LNCaP clone FGC (cell line): ENCODE measurements at regions not wholly inside any gene's neighbourhood (a gene's known extent, or its start where the extent isn't known, plus 50 kb on each side); places are given as distances from the start of the nearest gene placed in this dataset.

Experiments used
- DNase-seq: peaks from one replicate; pipeline ENCODE4 v3.0.0-alpha.2; 2011; ENCODE audit warnings: low read depth
- H3K4me3 ChIP-seq: 2 replicates; pipeline ENCODE4 v1.5.1; 2011; ENCODE audit warnings: mild to moderate bottlenecking, low read depth, low read length, control low read depth
- TF ChIP-seq, protein P1 (sequence below): IDR thresholded peaks from 2 replicates; pipeline ENCODE4 v1.5.1; 2012; ENCODE audit warnings: mild to moderate bottlenecking; ENCODE audit not compliant: control insufficient read depth, insufficient read depth; ENCODE audit errors: extremely low read depth

GRCh38 chr5:176171171-176171760, 67.0 kb upstream of the SIMC1 start:
- TF ChIP-seq, protein P1, sequence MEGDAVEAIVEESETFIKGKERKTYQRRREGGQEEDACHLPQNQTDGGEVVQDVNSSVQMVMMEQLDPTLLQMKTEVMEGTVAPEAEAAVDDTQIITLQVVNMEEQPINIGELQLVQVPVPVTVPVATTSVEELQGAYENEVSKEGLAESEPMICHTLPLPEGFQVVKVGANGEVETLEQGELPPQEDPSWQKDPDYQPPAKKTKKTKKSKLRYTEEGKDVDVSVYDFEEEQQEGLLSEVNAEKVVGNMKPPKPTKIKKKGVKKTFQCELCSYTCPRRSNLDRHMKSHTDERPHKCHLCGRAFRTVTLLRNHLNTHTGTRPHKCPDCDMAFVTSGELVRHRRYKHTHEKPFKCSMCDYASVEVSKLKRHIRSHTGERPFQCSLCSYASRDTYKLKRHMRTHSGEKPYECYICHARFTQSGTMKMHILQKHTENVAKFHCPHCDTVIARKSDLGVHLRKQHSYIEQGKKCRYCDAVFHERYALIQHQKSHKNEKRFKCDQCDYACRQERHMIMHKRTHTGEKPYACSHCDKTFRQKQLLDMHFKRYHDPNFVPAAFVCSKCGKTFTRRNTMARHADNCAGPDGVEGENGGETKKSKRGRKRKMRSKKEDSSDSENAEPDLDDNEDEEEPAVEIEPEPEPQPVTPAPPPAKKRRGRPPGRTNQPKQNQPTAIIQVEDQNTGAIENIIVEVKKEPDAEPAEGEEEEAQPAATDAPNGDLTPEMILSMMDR, result no peak
- no peak for DNase-seq
- H3K4me3 ChIP-seq, result no peak overlapping the region

GRCh38 chr5:176172246-176172645, 66.0 kb upstream of the SIMC1 start:
- DNase-seq, result no peak
- TF ChIP-seq, protein P1, result no peak

DNA sequence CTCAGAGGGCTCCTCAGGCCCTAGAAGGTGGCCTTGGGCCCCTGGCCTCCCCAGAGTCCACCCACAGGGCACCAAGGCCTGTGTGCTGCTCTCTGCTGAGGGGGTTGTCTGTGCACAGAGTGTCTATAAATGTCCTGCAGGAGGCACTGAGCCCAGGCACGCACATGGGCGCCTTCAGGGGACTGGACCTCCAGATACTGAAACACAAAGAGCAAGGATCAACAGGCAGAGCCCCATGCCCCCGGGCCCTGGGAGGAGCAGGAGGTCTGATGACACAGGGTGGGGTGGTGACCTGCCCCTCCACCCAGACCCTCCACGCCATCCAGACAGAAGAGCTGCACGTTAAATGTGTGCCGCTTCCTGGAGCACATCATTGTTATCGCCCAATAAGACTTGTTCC, 64.6 kb upstream of the SIMC1 start:
- DNase-seq, result no peak
- TF ChIP-seq, protein P1, result no peak
- H3K4me3 ChIP-seq, result no peak overlapping the region

More at GRCh38 chr5:176172246-176172645, 66.0 kb upstream of the SIMC1 start:
- H3K4me3 ChIP-seq, result no peak overlapping the region

DNA sequence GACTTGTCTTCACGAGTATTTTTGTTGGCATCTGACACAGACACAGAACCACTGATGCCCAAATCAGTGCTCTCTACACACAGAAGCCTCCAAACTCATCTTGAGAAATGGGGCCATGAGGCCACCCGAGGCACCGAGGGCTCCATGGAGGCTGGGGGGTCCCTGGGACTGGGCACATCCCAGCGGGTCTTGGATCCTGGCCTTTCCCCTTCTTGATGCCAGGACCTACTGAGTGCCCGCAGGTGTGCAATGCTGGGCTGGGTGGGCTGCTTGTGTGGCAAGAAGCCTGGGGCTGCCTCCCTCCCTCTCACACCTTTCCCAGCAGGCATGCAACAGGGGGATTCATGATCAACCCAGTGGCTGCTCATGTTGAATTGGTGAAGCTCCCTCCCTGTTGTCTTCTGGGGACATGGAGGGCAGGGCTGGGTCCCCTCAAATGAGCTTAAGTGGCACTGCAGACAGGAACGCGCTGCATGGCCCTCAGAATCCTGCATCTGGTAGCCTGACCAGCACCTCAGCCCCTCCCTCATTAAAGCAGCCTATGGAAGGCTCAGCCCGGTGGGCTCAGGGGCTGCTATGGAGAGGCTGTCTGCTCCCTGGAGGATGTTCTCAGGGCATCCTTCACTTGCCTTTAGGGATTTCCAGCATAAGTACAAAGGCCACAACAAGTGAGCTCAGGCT, 63.7 kb upstream of the SIMC1 start:
- DNase-seq, result no peak
- TF ChIP-seq, protein P1, result no peak

DNA sequence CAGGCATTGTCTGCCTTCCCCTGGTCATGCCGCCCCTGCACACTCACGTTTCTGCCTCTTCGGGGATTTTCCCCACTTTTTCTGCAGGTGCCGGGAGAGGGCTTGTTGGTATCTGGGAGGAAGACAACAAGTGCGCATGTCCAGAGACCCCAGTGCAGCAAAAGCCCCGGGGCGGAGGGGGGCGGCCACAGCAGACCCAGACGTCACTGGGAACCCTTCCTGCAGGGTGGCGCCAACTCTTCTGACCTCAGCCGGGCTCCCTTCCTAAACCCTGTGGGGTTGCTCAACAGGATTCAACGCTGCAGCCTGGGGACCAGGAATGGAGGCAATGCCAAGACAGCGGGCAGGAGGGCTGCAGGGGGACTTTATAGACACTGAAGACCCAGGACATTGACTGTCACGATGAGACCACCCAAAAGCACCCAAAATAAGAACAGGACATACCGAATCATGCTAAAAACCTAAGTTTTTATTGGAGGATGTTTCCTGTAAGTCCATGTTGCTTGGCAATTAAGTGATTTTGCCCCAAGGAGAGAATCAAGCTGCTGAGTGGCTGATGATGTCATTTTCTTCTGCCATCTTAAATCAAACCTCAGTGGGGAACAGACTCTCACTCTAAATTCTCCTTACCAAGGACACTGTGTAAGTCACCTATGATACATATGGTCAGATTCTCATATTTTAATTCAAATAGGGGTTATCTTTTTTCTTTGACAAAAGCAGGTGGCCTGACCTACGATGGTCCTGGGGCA, 62.9 kb upstream of the SIMC1 start:
- DNase-seq, result no peak
- H3K4me3 ChIP-seq, result no peak overlapping the region
- TF ChIP-seq, protein P1, result no peak

More for the DNA sequence above, 63.7 kb upstream of the SIMC1 start:
- no peak overlapping the region for H3K4me3 ChIP-seq

DNA sequence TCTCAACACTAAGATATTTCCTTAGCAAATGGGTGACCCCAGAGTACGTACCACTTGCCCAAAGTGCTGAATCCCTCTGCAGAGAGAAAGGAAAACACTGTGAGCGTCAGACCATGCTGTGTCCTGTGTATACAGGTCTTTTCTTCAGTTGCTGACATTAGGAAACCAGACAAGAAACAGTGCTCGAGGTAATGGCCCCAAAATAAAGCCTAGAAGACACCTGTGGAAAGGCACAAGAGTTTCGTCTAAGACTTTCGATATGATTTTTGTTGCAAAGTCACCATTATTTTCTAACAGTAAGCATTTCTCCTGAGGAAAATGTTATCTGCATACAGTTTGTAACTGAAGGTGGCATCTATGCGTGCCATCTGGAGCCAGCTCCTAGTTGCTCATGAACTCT, 62.0 kb upstream of the SIMC1 start:
- TF ChIP-seq, protein P1, result no peak
- no peak overlapping the region for H3K4me3 ChIP-seq
- no peak for DNase-seq

DNA sequence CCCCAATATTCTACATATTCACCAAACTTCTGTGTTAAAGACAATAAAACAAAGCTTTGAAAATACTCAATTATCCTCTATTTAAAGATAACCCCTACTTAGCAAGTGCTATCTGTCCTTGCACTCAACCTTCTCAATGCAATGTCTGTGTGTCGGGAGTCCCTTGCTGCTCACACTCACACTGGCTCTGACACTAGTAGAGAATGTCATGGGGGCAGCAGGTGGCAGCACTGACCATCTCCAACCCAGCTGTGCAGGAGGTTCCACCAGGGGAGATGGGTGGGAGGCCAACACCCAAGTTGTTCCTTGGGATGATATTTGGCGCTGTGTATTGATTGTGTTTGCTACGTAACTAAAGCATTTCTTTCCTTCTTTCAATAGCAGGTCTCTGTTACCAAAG, 59.4 kb upstream of the SIMC1 start:
- H3K4me3 ChIP-seq, result no peak overlapping the region
- TF ChIP-seq, protein P1, result no peak
- no peak for DNase-seq
